ENCODE measurements at regions not wholly inside any gene's neighbourhood (a gene's known extent, or its start where the extent isn't known, plus 50 kb on each side); places are given as distances from the start of the nearest gene placed in this dataset.

DNA sequence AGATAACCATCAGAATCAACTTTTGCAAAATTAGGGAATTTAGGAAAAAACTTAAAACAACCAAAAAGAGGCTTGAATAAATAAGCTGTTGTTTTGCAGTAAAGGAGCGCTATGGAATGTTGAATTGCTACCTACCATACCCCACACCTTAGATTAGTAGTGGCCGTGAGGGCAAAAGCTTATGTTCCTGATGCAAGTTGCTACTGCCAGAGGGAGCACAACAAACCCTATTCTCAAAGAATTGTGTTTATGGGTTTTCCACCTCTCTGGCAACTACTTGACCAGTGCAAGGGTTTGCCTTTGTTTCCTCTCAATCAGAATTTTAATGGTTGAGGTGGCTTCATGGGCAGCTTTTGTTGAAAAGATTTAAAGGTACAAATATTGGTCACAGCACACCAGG lies 268.1 kb downstream of the LAS1L start:
- CTCF ChIA-PET: no interaction called here
- H3K79me2 ChIP-seq (ENCODE audit: control insufficient read depth, insufficient read depth, low read length): no peaks in the 10 kb centered on the region
- H2AFZ ChIP-seq (ENCODE audit: low read depth, low read length): no peak overlapping the region
- POLR2A ChIA-PET: no interaction called here
- intact Hi-C loops (cut with micrococcal nuclease) (no loop called here), dilution Hi-C loops (cut with MboI; ENCODE audit: extremely low pct_ligation_motif_present, low sequenced_read_pairs) (no loop called here)
- H3K27me3 ChIP-seq (ENCODE audit: control insufficient read depth in 2 of 2, insufficient read depth in 2 of 2, low read length in 2 of 2): no peaks in the 10 kb centered on the region
- no peaks in the 10 kb centered on the region for H3K36me3 ChIP-seq (ENCODE audit: control insufficient read depth in 2 of 2, extremely low read depth in 1 of 2, insufficient read depth in 2 of 2, low read length in 2 of 2)
- FAIRE-seq (no peak), DNase-seq (ENCODE audit: low read depth, low spot score) (no peak)
- no peak overlapping the region for H3K27ac ChIP-seq (ENCODE audit: insufficient read depth, low read depth, low read length)
- H3K4me1 ChIP-seq (ENCODE audit: control insufficient read depth, extremely low read depth, insufficient read depth, low read length): no peaks in the 10 kb centered on the region
- TF ChIP-seq GATA2 (IDR thresholded peaks at IDR 0.05; ENCODE audit: insufficient read depth, insufficient read length, low read depth, low read length) (no peak), POLR2A (IDR thresholded peaks at IDR 0.05; ENCODE audit: low read depth, low read length) (no peak), MYC (IDR thresholded peaks at IDR 0.05; ENCODE audit: low read depth, low read length) (no peak), JUN (IDR thresholded peaks at IDR 0.05; ENCODE audit: borderline replicate concordance, insufficient read depth, insufficient read length, low read depth) (no peak), FOS (IDR thresholded peaks at IDR 0.05; ENCODE audit: borderline replicate concordance, insufficient read depth, low read length) (no peak), POLR2AphosphoS5 (IDR thresholded peaks at IDR 0.05; ENCODE audit: insufficient read depth, low read depth, low read length) (no peak)
- no peak overlapping the region for H3K9ac ChIP-seq (replicated peaks; ENCODE audit: extremely low read depth, insufficient read depth, low read length)
- no peak overlapping the region for H3K4me2 ChIP-seq (ENCODE audit: insufficient read depth, low read length)
- H3K4me3 ChIP-seq (replicated peaks in 1 of 3; ENCODE audit: insufficient read depth in 1 of 3, low read depth in 1 of 3, low read length in 3 of 3): no peak overlapping the region
- H3K9me1 ChIP-seq (replicated peaks; ENCODE audit: control insufficient read depth, extremely low read depth, insufficient read depth, low read length): no peaks in the 10 kb centered on the region
- H4K20me1 ChIP-seq (replicated peaks; ENCODE audit: control insufficient read depth, extremely low read depth, insufficient read depth, low read length): no peaks in the 10 kb centered on the region
- H3K9me3 ChIP-seq (replicated peaks; ENCODE audit: control insufficient read depth, insufficient read depth, low read length): no peaks in the 10 kb centered on the region
- BruUV-seq (replicated peaks): no TSS peak

DNA sequence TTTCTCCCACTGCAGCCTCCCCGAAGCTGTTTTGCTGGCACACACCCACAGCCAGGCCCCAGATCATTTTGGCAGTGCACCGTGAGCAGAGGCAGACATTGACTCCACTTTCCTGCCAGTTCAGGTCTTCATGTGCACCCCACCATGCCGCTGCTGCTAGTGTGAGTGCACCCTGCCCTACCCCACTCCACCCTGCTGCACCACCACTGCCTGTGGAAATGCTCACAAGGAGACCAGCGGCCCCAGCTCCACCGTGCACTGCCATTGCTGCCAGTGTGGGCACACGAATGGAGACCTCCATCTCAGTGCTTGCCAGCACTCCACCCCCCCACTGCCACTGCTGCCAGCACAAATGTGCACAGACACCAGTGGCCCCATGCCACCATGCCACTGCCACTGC lies 277.6 kb upstream of the ZC4H2 start:
- TF ChIP-seq FOS (IDR thresholded peaks at IDR 0.05; ENCODE audit: borderline replicate concordance, insufficient read depth, low read length): no peak
- TF ChIP-seq, protein P1, sequence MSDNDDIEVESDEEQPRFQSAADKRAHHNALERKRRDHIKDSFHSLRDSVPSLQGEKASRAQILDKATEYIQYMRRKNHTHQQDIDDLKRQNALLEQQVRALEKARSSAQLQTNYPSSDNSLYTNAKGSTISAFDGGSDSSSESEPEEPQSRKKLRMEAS (IDR thresholded peaks at IDR 0.05; ENCODE audit: insufficient read depth, insufficient read length): no peak
- no peak for TF ChIP-seq POLR2AphosphoS5 (IDR thresholded peaks at IDR 0.05; ENCODE audit: insufficient read depth, low read depth, low read length)
- no peak for TF ChIP-seq POLR2A (IDR thresholded peaks at IDR 0.05; ENCODE audit: low read depth, low read length)
- TF ChIP-seq, protein P2, sequence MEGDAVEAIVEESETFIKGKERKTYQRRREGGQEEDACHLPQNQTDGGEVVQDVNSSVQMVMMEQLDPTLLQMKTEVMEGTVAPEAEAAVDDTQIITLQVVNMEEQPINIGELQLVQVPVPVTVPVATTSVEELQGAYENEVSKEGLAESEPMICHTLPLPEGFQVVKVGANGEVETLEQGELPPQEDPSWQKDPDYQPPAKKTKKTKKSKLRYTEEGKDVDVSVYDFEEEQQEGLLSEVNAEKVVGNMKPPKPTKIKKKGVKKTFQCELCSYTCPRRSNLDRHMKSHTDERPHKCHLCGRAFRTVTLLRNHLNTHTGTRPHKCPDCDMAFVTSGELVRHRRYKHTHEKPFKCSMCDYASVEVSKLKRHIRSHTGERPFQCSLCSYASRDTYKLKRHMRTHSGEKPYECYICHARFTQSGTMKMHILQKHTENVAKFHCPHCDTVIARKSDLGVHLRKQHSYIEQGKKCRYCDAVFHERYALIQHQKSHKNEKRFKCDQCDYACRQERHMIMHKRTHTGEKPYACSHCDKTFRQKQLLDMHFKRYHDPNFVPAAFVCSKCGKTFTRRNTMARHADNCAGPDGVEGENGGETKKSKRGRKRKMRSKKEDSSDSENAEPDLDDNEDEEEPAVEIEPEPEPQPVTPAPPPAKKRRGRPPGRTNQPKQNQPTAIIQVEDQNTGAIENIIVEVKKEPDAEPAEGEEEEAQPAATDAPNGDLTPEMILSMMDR (IDR thresholded peaks at IDR 0.05; ENCODE audit: extremely low read depth in 1 of 2, insufficient read depth in 1 of 2, low read depth in 1 of 2, low read length in 2 of 2): no peak

More for the DNA sequence above, 277.6 kb upstream of the ZC4H2 start:
- Histone ChIP-seq H3K27ac (ENCODE audit: insufficient read depth, low read depth, low read length) (no peak overlapping the region), H2AFZ (ENCODE audit: low read depth, low read length) (no peak overlapping the region), H3K36me3 (ENCODE audit: control insufficient read depth in 2 of 2, extremely low read depth in 1 of 2, insufficient read depth in 2 of 2, low read length in 2 of 2) (no peaks in the 10 kb centered on the region), H3K9ac (replicated peaks; ENCODE audit: extremely low read depth, insufficient read depth, low read length) (no peak overlapping the region), H3K9me1 (replicated peaks; ENCODE audit: control insufficient read depth, extremely low read depth, insufficient read depth, low read length) (no peaks in the 10 kb centered on the region), H3K4me2 (ENCODE audit: insufficient read depth, low read length) (no peak overlapping the region), H3K79me2 (ENCODE audit: control insufficient read depth, insufficient read depth, low read length) (no peaks in the 10 kb centered on the region), H3K4me3 (replicated peaks in 1 of 3; ENCODE audit: insufficient read depth in 1 of 3, low read depth in 1 of 3, low read length in 3 of 3) (no peak overlapping the region), H3K4me1 (ENCODE audit: control insufficient read depth, extremely low read depth, insufficient read depth, low read length) (no peaks in the 10 kb centered on the region), H3K9me3 (replicated peaks; ENCODE audit: control insufficient read depth, insufficient read depth, low read length) (no peaks in the 10 kb centered on the region), H4K20me1 (replicated peaks; ENCODE audit: control insufficient read depth, extremely low read depth, insufficient read depth, low read length) (no peaks in the 10 kb centered on the region), H3K27me3 (ENCODE audit: control insufficient read depth in 2 of 2, insufficient read depth in 2 of 2, low read length in 2 of 2) (no peaks in the 10 kb centered on the region)
- no TSS peak for BruUV-seq (replicated peaks)
- FAIRE-seq (no peak), DNase-seq (ENCODE audit: low read depth, low spot score) (no peak)
- POLR2A ChIA-PET: no interaction called here
- intact Hi-C loops (cut with micrococcal nuclease): no loop called here
- CTCF ChIA-PET: no interaction called here
- dilution Hi-C loops (cut with MboI; ENCODE audit: extremely low pct_ligation_motif_present, low sequenced_read_pairs): no loop called here

Measured in endothelial cell of umbilical vein (primary cell).